ENCODE measurements at regions not wholly inside any gene's neighbourhood (a gene's known extent, or its start where the extent isn't known, plus 50 kb on each side); places are given as distances from the start of the nearest gene placed in this dataset.
A peak's percentile ranks its signal among the peaks of the same experiment; 100 is the strongest.

DNA sequence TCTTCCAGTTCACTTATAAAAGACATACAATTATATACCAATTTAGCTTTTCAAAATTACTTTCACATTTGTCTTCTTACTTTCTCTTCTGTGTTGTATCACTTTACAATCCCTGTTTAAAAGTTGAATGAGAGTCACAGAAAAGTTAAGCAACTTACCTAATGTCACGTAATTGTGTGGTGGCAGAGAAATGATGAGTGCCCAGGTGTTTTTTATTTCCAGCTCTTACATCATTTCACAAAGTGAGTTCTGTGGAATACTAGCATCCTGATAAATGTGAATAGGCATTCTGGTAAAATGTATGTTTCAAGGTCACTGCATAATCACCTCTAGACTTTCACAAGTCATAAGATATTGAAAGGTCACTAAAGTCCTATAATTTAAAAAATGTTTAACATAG lies 133.0 kb upstream of the FIBIN start:
- Histone ChIP-seq H3K36me3 (ENCODE audit: insufficient read depth, low read length) (no peaks in the 10 kb centered on the region), H3K27me3 (ENCODE audit: insufficient read depth, low read length, poor library complexity, severe bottlenecking) (no peaks in the 10 kb centered on the region), H2AFZ (ENCODE audit: low read length) (peak overlapping the region; percentile 8; the same call in 1 of the 2 replicates), H3K79me2 (ENCODE audit: insufficient read depth, low read length) (no peaks in the 10 kb centered on the region), H3K4me2 (ENCODE audit: low read depth, low read length, poor library complexity, severe bottlenecking) (peak overlapping the region; percentile 54), H3K4me3 (ENCODE audit: low read length, poor library complexity, severe bottlenecking) (peak overlapping the region; percentile 47), H3F3A (ENCODE audit: low read depth) (no peaks in the 10 kb centered on the region), H3K9me3 (ENCODE audit: insufficient read depth, low read depth, low read length) (no peaks in the 10 kb centered on the region), H3K4me1 (ENCODE audit: insufficient read depth, low read length, poor library complexity, severe bottlenecking) (peaks cover 17% of the 10 kb centered on the region), H3K9ac (ENCODE audit: low read depth, low read length, poor library complexity, severe bottlenecking) (peak overlapping the region; percentile 5), H4K20me1 (ENCODE audit: insufficient read depth, low read length, poor library complexity, severe bottlenecking) (no peaks in the 10 kb centered on the region), H3K9me2 (replicated peaks; ENCODE audit: low read depth, low read length) (no peaks in the 10 kb centered on the region)
- TF ChIP-seq, protein P1, sequence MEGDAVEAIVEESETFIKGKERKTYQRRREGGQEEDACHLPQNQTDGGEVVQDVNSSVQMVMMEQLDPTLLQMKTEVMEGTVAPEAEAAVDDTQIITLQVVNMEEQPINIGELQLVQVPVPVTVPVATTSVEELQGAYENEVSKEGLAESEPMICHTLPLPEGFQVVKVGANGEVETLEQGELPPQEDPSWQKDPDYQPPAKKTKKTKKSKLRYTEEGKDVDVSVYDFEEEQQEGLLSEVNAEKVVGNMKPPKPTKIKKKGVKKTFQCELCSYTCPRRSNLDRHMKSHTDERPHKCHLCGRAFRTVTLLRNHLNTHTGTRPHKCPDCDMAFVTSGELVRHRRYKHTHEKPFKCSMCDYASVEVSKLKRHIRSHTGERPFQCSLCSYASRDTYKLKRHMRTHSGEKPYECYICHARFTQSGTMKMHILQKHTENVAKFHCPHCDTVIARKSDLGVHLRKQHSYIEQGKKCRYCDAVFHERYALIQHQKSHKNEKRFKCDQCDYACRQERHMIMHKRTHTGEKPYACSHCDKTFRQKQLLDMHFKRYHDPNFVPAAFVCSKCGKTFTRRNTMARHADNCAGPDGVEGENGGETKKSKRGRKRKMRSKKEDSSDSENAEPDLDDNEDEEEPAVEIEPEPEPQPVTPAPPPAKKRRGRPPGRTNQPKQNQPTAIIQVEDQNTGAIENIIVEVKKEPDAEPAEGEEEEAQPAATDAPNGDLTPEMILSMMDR (conservative IDR thresholded peaks at IDR 0.05; ENCODE audit: low read length): no peak

DNA sequence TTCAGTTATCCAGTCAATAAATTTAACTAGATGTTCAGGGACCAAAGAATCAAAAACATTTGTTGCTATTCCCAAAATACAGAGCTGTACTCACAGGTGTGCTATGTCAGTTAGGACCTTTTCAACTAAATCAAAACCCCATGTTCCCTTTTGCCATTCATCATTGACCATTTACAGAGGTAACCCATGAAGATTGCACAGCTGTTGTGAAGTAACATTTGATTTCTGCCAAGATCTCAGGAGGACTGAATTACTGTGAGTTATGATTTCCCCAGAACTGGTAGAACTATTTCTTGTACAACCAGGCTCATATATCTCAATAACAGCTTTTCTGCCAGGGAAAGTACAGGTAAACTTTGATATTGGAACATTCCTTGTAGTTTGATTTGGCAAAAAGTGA lies 131.1 kb upstream of the FIBIN start:
- Histone ChIP-seq H3F3A (ENCODE audit: low read depth) (no peaks in the 10 kb centered on the region), H3K27me3 (ENCODE audit: insufficient read depth, low read length, poor library complexity, severe bottlenecking) (no peaks in the 10 kb centered on the region), H3K4me2 (ENCODE audit: low read depth, low read length, poor library complexity, severe bottlenecking) (no peak overlapping the region), H3K36me3 (ENCODE audit: insufficient read depth, low read length) (no peaks in the 10 kb centered on the region), H3K9me3 (ENCODE audit: insufficient read depth, low read depth, low read length) (peaks cover 5% of the 10 kb centered on the region; the same call in 1 of the 2 replicates), H2AFZ (ENCODE audit: low read length) (no peak overlapping the region), H3K9me2 (replicated peaks; ENCODE audit: low read depth, low read length) (no peaks in the 10 kb centered on the region), H4K20me1 (ENCODE audit: insufficient read depth, low read length, poor library complexity, severe bottlenecking) (no peaks in the 10 kb centered on the region), H3K9ac (ENCODE audit: low read depth, low read length, poor library complexity, severe bottlenecking) (no peak overlapping the region), H3K4me3 (ENCODE audit: low read length, poor library complexity, severe bottlenecking) (no peak overlapping the region), H3K4me1 (ENCODE audit: insufficient read depth, low read length, poor library complexity, severe bottlenecking) (peaks cover 17% of the 10 kb centered on the region), H3K79me2 (ENCODE audit: insufficient read depth, low read length) (no peaks in the 10 kb centered on the region)
- TF ChIP-seq, protein P1 (conservative IDR thresholded peaks at IDR 0.05; ENCODE audit: low read length): no peak
- TF ChIP-seq EZH2phosphoT487 (IDR thresholded peaks at IDR 0.05; ENCODE audit: borderline replicate concordance): no peak

DNA sequence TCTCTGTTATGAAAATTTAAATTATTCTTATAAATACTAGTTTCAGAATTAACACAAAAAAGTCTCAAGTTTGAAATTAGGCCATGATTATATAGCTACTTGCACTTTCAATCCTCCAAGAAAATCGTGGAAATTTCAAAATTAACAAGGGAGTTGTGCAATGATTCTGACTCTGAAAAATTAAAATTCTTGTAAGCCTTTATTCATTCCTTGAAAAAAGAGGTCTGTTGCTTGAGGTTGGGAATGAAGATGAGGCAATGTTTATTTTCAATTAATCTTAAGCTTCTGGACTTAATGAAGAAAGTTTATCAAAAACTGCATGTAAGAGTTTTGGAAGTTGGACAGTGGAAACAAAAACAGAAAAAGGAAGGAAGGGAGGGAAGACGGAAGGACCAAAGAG lies 128.2 kb upstream of the FIBIN start:
- H3K9ac ChIP-seq (ENCODE audit: low read depth, low read length, poor library complexity, severe bottlenecking): no peak overlapping the region
- H3K4me1 ChIP-seq (ENCODE audit: insufficient read depth, low read length, poor library complexity, severe bottlenecking): peaks cover 7% of the 10 kb centered on the region
- no peaks in the 10 kb centered on the region for H3K79me2 ChIP-seq (ENCODE audit: insufficient read depth, low read length)
- TF ChIP-seq EZH2phosphoT487 (IDR thresholded peaks at IDR 0.05; ENCODE audit: borderline replicate concordance): no peak
- TF ChIP-seq, protein P1 (conservative IDR thresholded peaks at IDR 0.05; ENCODE audit: low read length): no peak
- H4K20me1 ChIP-seq (ENCODE audit: insufficient read depth, low read length, poor library complexity, severe bottlenecking): no peaks in the 10 kb centered on the region
- no peak overlapping the region for H3K4me2 ChIP-seq (ENCODE audit: low read depth, low read length, poor library complexity, severe bottlenecking)
- H3K9me3 ChIP-seq (ENCODE audit: insufficient read depth, low read depth, low read length): peaks cover 5% of the 10 kb centered on the region; the same call in 1 of the 2 replicates
- no peaks in the 10 kb centered on the region for H3K36me3 ChIP-seq (ENCODE audit: insufficient read depth, low read length)
- H3F3A ChIP-seq (ENCODE audit: low read depth): no peaks in the 10 kb centered on the region
- H2AFZ ChIP-seq (ENCODE audit: low read length): no peak overlapping the region
- no peak overlapping the region for H3K4me3 ChIP-seq (ENCODE audit: low read length, poor library complexity, severe bottlenecking)
- no peaks in the 10 kb centered on the region for H3K9me2 ChIP-seq (replicated peaks; ENCODE audit: low read depth, low read length)
- H3K27me3 ChIP-seq (ENCODE audit: insufficient read depth, low read length, poor library complexity, severe bottlenecking): no peaks in the 10 kb centered on the region

Data from Loucy (cell line).